Right atrium auricular region (tissue), 2 donors: ENCODE measurements at regions not wholly inside any gene's neighbourhood (a gene's known extent, or its start where the extent isn't known, plus 50 kb on each side); places are given as distances from the start of the nearest gene placed in this dataset.

Experiments
- DNase-seq: peaks from one replicate; pipeline ENCODE4 v3.0.0-alpha.2; 2019; ENCODE audit warnings: low spot score
- H3K27ac ChIP-seq, 2 donors: fragments of 200-600 bp; sonication (generic); 1 replicate in 1 of 2; 2 replicates in 1 of 2; pipeline ENCODE4 v1.5.1; 2016 to 2019
- H3K27me3 ChIP-seq, 2 donors: fragments of 200-600 bp; sonication (generic); one replicate each; pipeline versions ENCODE4 v1.5.1 to v1.6.0; 2017 to 2019
- H3K36me3 ChIP-seq: fragments of 200-600 bp; sonication (generic); one replicate; pipeline ENCODE4 v1.5.1; 2016
- H3K4me1 ChIP-seq, 2 donors: fragments of 200-600 bp; sonication (generic); one replicate each; pipeline versions ENCODE4 v1.5.1 to v1.6.0; 2017 to 2019
- H3K4me3 ChIP-seq, 2 donors: fragments of 200-600 bp; sonication (generic); 1 replicate in 1 of 2; 2 replicates in 1 of 2; pipeline ENCODE4 v1.5.1; 2017 to 2019; ENCODE audit warnings: mild to moderate bottlenecking in 1 of 2, moderate library complexity in 1 of 2
- H3K9me3 ChIP-seq, 2 donors: fragments of 200-600 bp; sonication (generic); one replicate each; pipeline ENCODE4 v1.5.1; 2019
- CTCF ChIP-seq, 2 donors: fragments of 200-600 bp; sonication (generic); IDR thresholded peaks; one replicate each; pipeline ENCODE4 v1.5.1; 2019; ENCODE audit warnings: antibody characterized with exemption in 2 of 2

- Histone ChIP-seq H3K27me3 (no peaks in the 10 kb centered on the region), H3K36me3 (no peaks in the 10 kb centered on the region), H3K27ac (no peak overlapping the region), H3K4me3 (no peak overlapping the region), H3K4me1 (no peaks in the 10 kb centered on the region), H3K9me3 (no peaks in the 10 kb centered on the region)
- TF ChIP-seq CTCF (IDR thresholded peaks at IDR 0.05): no peak
- no peak for DNase-seq
These were observed 432.0 kb upstream of the SMIM21 start for GRCh38 chr18:75859533-75859932.

GRCh38 chr18:75858754-75859153 lies 431.3 kb upstream of the SMIM21 start:
- no peaks in the 10 kb centered on the region for H3K9me3 ChIP-seq
- DNase-seq: no peak
- no peak overlapping the region for H3K27ac ChIP-seq
- H3K27me3 ChIP-seq: no peaks in the 10 kb centered on the region
- no peaks in the 10 kb centered on the region for H3K4me1 ChIP-seq
- H3K36me3 ChIP-seq: no peaks in the 10 kb centered on the region
- no peak for TF ChIP-seq CTCF (IDR thresholded peaks at IDR 0.05)
- H3K4me3 ChIP-seq: no peak overlapping the region

- H3K27ac ChIP-seq: no peak overlapping the region
- no peaks in the 10 kb centered on the region for H3K9me3 ChIP-seq
- no peak for DNase-seq
- no peaks in the 10 kb centered on the region for H3K27me3 ChIP-seq
- H3K4me1 ChIP-seq: no peaks in the 10 kb centered on the region
- no peak overlapping the region for H3K4me3 ChIP-seq
- no peaks in the 10 kb centered on the region for H3K36me3 ChIP-seq
- TF ChIP-seq CTCF (IDR thresholded peaks at IDR 0.05): no peak
These were observed 430.1 kb upstream of the SMIM21 start for GRCh38 chr18:75857558-75857957.

- Histone ChIP-seq H3K9me3 (no peaks in the 10 kb centered on the region), H3K4me3 (no peak overlapping the region), H3K27ac (no peak overlapping the region), H3K36me3 (no peaks in the 10 kb centered on the region), H3K4me1 (no peaks in the 10 kb centered on the region), H3K27me3 (no peaks in the 10 kb centered on the region)
- no peak for TF ChIP-seq CTCF (IDR thresholded peaks at IDR 0.05)
- no peak for DNase-seq
These were observed 427.3 kb upstream of the SMIM21 start for GRCh38 chr18:75854808-75855207.

- Histone ChIP-seq H3K27me3 (no peaks in the 10 kb centered on the region), H3K27ac (no peak overlapping the region), H3K36me3 (no peaks in the 10 kb centered on the region), H3K9me3 (no peaks in the 10 kb centered on the region), H3K4me1 (no peaks in the 10 kb centered on the region), H3K4me3 (no peak overlapping the region)
- no peak for DNase-seq
- no peak for TF ChIP-seq CTCF (IDR thresholded peaks at IDR 0.05)
These were observed 426.7 kb upstream of the SMIM21 start for GRCh38 chr18:75854174-75854573.

- no peaks in the 10 kb centered on the region for H3K36me3 ChIP-seq
- H3K27ac ChIP-seq: no peak overlapping the region
- DNase-seq: no peak
- H3K27me3 ChIP-seq: no peaks in the 10 kb centered on the region
- TF ChIP-seq CTCF (IDR thresholded peaks at IDR 0.05): no peak
- no peak overlapping the region for H3K4me3 ChIP-seq
- H3K9me3 ChIP-seq: no peaks in the 10 kb centered on the region
- H3K4me1 ChIP-seq: no peaks in the 10 kb centered on the region
These were observed 418.8 kb upstream of the SMIM21 start for GRCh38 chr18:75846321-75846720.
